Keratinocyte (primary cell): ENCODE measurements at regions not wholly inside any gene's neighbourhood (a gene's known extent, or its start where the extent isn't known, plus 50 kb on each side); places are given as distances from the start of the nearest gene placed in this dataset.

Source experiments
- DNase-seq: peaks from one replicate; pipeline ENCODE4 v3.0.0-alpha.2; 2011; ENCODE audit warnings: low read depth, missing footprints, low spot score
- FAIRE-seq: peaks from 2 replicates; lab custom pipeline; 2011; peaks lifted over from hg19 to GRCh38; lab: Jason Lieb, UNC
- H2AFZ ChIP-seq: 2 replicates; pipeline ENCODE4 v1.6.0; 2012; ENCODE audit warnings: low read length, control low read depth, inconsistent platforms; ENCODE audit not compliant: control insufficient read depth
- H3K27ac ChIP-seq: 2 replicates; pipeline ENCODE4 v1.5.1; 2011; ENCODE audit warnings: low read length; ENCODE audit not compliant: control insufficient read depth, insufficient read depth
- H3K27me3 ChIP-seq: 3 replicates; pipeline ENCODE4 v1.6.0; 2011; ENCODE audit warnings: low read length; ENCODE audit not compliant: control insufficient read depth, insufficient read depth; ENCODE audit errors: extremely low read depth
- H3K36me3 ChIP-seq, 2 experiments: 2 replicates in 1 of 2; 3 replicates in 1 of 2; pipeline ENCODE4 v1.5.1; 2011; ENCODE audit warnings: low read length in 2 of 2, mild to moderate bottlenecking in 1 of 2; ENCODE audit not compliant: control insufficient read depth in 2 of 2, insufficient read depth in 2 of 2; ENCODE audit errors: extremely low read depth in 1 of 2
- H3K4me1 ChIP-seq: 3 replicates; pipeline ENCODE4 v1.5.1; 2011; ENCODE audit warnings: low read length; ENCODE audit not compliant: control insufficient read depth, insufficient read depth; ENCODE audit errors: extremely low read depth
- H3K4me2 ChIP-seq: 3 replicates; pipeline ENCODE4 v1.6.0; 2011; ENCODE audit warnings: low read depth, low read length; ENCODE audit not compliant: control insufficient read depth, insufficient read depth; ENCODE audit errors: extremely low read depth
- H3K4me3 ChIP-seq, 3 experiments: fragments of 200-600 bp in 1 of 3; sonication (generic) in 1 of 3; 2 replicates in 2 of 3; 3 replicates in 1 of 3; pipeline ENCODE4 v1.5.1; 2011 to 2016; ENCODE audit warnings: low read length in 3 of 3, mild to moderate bottlenecking in 3 of 3, control low read depth in 2 of 3, inconsistent platforms in 1 of 3, low read depth in 1 of 3, mixed read lengths in 1 of 3, mixed run types in 1 of 3, moderate library complexity in 1 of 3; ENCODE audit not compliant: control insufficient read depth in 2 of 3, insufficient read depth in 2 of 3; ENCODE audit errors: extremely low read depth in 1 of 3
- H3K79me2 ChIP-seq: 2 replicates; pipeline ENCODE4 v1.6.0; 2012; ENCODE audit warnings: low read length; ENCODE audit not compliant: control insufficient read depth, insufficient read depth
- H3K9ac ChIP-seq: 3 replicates; pipeline ENCODE4 v1.6.0; 2011; ENCODE audit warnings: low read length; ENCODE audit not compliant: control insufficient read depth, insufficient read depth; ENCODE audit errors: extremely low read depth
- H3K9me1 ChIP-seq: 3 replicates; pipeline ENCODE4 v1.6.0; 2011; ENCODE audit warnings: low read length; ENCODE audit not compliant: control insufficient read depth, insufficient read depth; ENCODE audit errors: extremely low read depth
- H3K9me3 ChIP-seq: 2 replicates; pipeline ENCODE4 v1.5.1; 2012; ENCODE audit warnings: low read depth, low read length; ENCODE audit not compliant: control insufficient read depth
- H4K20me1 ChIP-seq: 3 replicates; pipeline ENCODE4 v1.6.0; 2011; ENCODE audit warnings: low read length; ENCODE audit not compliant: control insufficient read depth, insufficient read depth; ENCODE audit errors: extremely low read depth
- EZH2 ChIP-seq: IDR thresholded peaks from one replicate; pipeline ENCODE4 v1.6.1; 2012; ENCODE audit warnings: inconsistent platforms, mild to moderate bottlenecking, low read length, moderate library complexity
- dilution Hi-C: fragments of 300-500 bp; cut with MboI; formaldehyde crosslinking; loops from one replicate; pipeline ENCODE4 v1.7.0; 2020; ENCODE audit warnings: low sequenced_read_pairs; ENCODE audit not compliant: extremely low pct_ligation_motif_present
- TF ChIP-seq, protein P1 (sequence below), 3 experiments: IDR thresholded peaks in 1 of 3; conservative IDR thresholded peaks in 1 of 3; optimal IDR thresholded peaks in 1 of 3; 2 replicates in 2 of 3; 3 replicates in 1 of 3; pipeline versions ENCODE3 to v1.5.1; 2011; ENCODE audit warnings: low read length in 3 of 3, mild to moderate bottlenecking in 3 of 3, moderate library complexity in 2 of 3, control low read depth in 1 of 3, inconsistent platforms in 1 of 3; ENCODE audit not compliant: insufficient read depth in 2 of 3; ENCODE audit errors: extremely low read depth in 1 of 3

- no peaks in the 10 kb centered on the region for H3K36me3 ChIP-seq
- no peaks in the 10 kb centered on the region for H3K9me1 ChIP-seq
- no peaks in the 10 kb centered on the region for H3K27me3 ChIP-seq
- dilution Hi-C loops = no loop called here
- H3K79me2 ChIP-seq = no peaks in the 10 kb centered on the region
- no peak overlapping the region for H3K9ac ChIP-seq
- no peak overlapping the region for H2AFZ ChIP-seq
- TF ChIP-seq EZH2 = no peak
- TF ChIP-seq, protein P1, sequence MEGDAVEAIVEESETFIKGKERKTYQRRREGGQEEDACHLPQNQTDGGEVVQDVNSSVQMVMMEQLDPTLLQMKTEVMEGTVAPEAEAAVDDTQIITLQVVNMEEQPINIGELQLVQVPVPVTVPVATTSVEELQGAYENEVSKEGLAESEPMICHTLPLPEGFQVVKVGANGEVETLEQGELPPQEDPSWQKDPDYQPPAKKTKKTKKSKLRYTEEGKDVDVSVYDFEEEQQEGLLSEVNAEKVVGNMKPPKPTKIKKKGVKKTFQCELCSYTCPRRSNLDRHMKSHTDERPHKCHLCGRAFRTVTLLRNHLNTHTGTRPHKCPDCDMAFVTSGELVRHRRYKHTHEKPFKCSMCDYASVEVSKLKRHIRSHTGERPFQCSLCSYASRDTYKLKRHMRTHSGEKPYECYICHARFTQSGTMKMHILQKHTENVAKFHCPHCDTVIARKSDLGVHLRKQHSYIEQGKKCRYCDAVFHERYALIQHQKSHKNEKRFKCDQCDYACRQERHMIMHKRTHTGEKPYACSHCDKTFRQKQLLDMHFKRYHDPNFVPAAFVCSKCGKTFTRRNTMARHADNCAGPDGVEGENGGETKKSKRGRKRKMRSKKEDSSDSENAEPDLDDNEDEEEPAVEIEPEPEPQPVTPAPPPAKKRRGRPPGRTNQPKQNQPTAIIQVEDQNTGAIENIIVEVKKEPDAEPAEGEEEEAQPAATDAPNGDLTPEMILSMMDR (optimal IDR thresholded peaks at IDR 0.05 in 1 of 3, IDR thresholded peaks at IDR 0.05 in 1 of 3, conservative IDR thresholded peaks at IDR 0.05 in 1 of 3; ENCODE audit: extremely low read depth in 1 of 3, insufficient read depth in 2 of 3, low read length in 3 of 3) = peak in 1 of 3 experiments; percentile 22
- no peak overlapping the region for H3K27ac ChIP-seq
- H3K4me2 ChIP-seq = no peak overlapping the region
- FAIRE-seq (no peak), DNase-seq (no peak)
- H4K20me1 ChIP-seq = no peaks in the 10 kb centered on the region
- no peak overlapping the region for H3K4me3 ChIP-seq
- H3K9me3 ChIP-seq = no peaks in the 10 kb centered on the region
- H3K4me1 ChIP-seq = no peaks in the 10 kb centered on the region
These were observed 801.8 kb downstream of the CCDC85A start for GRCh38 chr2:56985609-56986008.

DNA sequence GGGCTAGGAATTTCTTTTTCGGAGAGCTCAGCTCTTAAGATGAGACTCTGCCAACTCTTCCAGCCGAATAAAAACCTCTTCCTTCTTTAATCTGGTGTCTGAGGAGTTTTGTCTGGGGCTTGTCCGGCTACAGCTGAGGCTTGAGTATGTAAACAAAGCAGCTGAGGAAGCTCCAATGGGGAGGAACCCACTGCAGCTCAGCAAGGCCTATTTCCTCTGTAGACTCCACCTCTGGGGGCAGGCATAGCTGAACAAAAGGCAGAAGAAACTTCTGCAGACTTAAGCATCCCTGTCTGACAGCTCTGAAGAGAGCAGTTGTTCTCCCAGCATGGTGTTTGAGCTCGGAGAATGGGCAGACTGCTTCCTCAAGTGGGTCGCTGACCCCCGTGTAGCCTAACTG lies 838.7 kb downstream of the CCDC85A start:
- Histone ChIP-seq H3K4me2 (no peak overlapping the region), H3K9ac (no peak overlapping the region), H3K9me1 (no peaks in the 10 kb centered on the region), H3K4me3 (no peak overlapping the region), H4K20me1 (no peaks in the 10 kb centered on the region), H3K27me3 (no peaks in the 10 kb centered on the region), H3K4me1 (no peaks in the 10 kb centered on the region), H3K27ac (no peak overlapping the region), H3K79me2 (no peaks in the 10 kb centered on the region), H3K9me3 (no peaks in the 10 kb centered on the region), H2AFZ (no peak overlapping the region), H3K36me3 (no peaks in the 10 kb centered on the region)
- FAIRE-seq (no peak), DNase-seq (no peak)
- dilution Hi-C loops = no loop called here
- TF ChIP-seq EZH2 = no peak
- TF ChIP-seq, protein P1 (optimal IDR thresholded peaks at IDR 0.05 in 1 of 3, IDR thresholded peaks at IDR 0.05 in 1 of 3, conservative IDR thresholded peaks at IDR 0.05 in 1 of 3; ENCODE audit: extremely low read depth in 1 of 3, insufficient read depth in 2 of 3, low read length in 3 of 3) = no peak
